SK-N-DZ (cell line): ENCODE measurements at regions not wholly inside any gene's neighbourhood (a gene's known extent, or its start where the extent isn't known, plus 50 kb on each side); places are given as distances from the start of the nearest gene placed in this dataset.

Experiments used
- DNase-seq: peaks from one replicate; pipeline ENCODE4 v3.0.0-alpha.2; 2015; ENCODE audit warnings: low spot score

GRCh38 chr18:27632706-27633105 is 447.6 kb upstream of the CHST9 start:
- DNase-seq = no peak

- DNase-seq = peak; percentile 12
Observed at GRCh38 chr18:27627927-27628326, 442.8 kb upstream of the CHST9 start.

GRCh38 chr18:27621236-27621890 is 436.3 kb upstream of the CHST9 start:
- no peak for DNase-seq

GRCh38 chr18:27619906-27620305 is 434.8 kb upstream of the CHST9 start:
- no peak for DNase-seq

GRCh38 chr18:27619090-27619772 is 434.1 kb upstream of the CHST9 start:
- no peak for DNase-seq

GRCh38 chr18:27616324-27616723 is 431.2 kb upstream of the CHST9 start:
- no peak for DNase-seq

GRCh38 chr18:27614951-27615844 is 430.1 kb upstream of the CHST9 start:
- DNase-seq = no peak

- DNase-seq = no peak
Observed at GRCh38 chr18:27609221-27609620, 424.1 kb upstream of the CHST9 start.

- no peak for DNase-seq
Observed at GRCh38 chr18:27608742-27609141, 423.6 kb upstream of the CHST9 start.

- no peak for DNase-seq
Observed at GRCh38 chr18:27608174-27608573, 423.1 kb upstream of the CHST9 start.

GRCh38 chr18:27606741-27607140 is 421.6 kb upstream of the CHST9 start:
- DNase-seq = no peak

GRCh38 chr18:27605107-27605834 is 420.2 kb upstream of the CHST9 start:
- peak; percentile 95 for DNase-seq

- DNase-seq = peak; percentile 8
Observed at GRCh38 chr18:27604583-27604982, 419.5 kb upstream of the CHST9 start.

- no peak for DNase-seq
Observed at GRCh38 chr18:27602092-27602491, 417.0 kb upstream of the CHST9 start.

GRCh38 chr18:27600245-27600644 is 415.1 kb upstream of the CHST9 start:
- no peak for DNase-seq

- peak; percentile 51 for DNase-seq
Observed at GRCh38 chr18:27599202-27599829, 414.2 kb upstream of the CHST9 start.

GRCh38 chr18:27595113-27595838 is 410.2 kb upstream of the CHST9 start:
- no peak for DNase-seq

GRCh38 chr18:27585602-27586173 is 400.6 kb upstream of the CHST9 start:
- DNase-seq = no peak

- no peak for DNase-seq
Observed at GRCh38 chr18:27583466-27583865, 398.4 kb upstream of the CHST9 start.

GRCh38 chr18:27582760-27583412 is 397.8 kb upstream of the CHST9 start:
- DNase-seq = no peak
